DND-41 (cell line): ENCODE measurements at regions not wholly inside any gene's neighbourhood (a gene's known extent, or its start where the extent isn't known, plus 50 kb on each side); places are given as distances from the start of the nearest gene placed in this dataset.

ENCODE experiments used
- ATAC-seq: fragments of 200-7000 bp; cut with Tn5 transposase; 3 replicates; pipeline ENCODE4 v1.9.1; 2021; ENCODE audit warnings: low read depth; ENCODE audit not compliant: insufficient read depth
- DNase-seq: peaks from one replicate; pipeline ENCODE4 v3.0.0-alpha.2; 2020
- H2AFZ ChIP-seq: 2 replicates; pipeline ENCODE4 v1.6.0; 2012; ENCODE audit warnings: low read depth, low read length
- H3K27ac ChIP-seq: 2 replicates; pipeline ENCODE4 v1.5.1; 2012; ENCODE audit warnings: low read length, inconsistent platforms
- H3K27me3 ChIP-seq: fragments of 200-600 bp; sonication (generic); 2 replicates; pipeline ENCODE4 v1.6.0; 2012; ENCODE audit warnings: low read length, mild to moderate bottlenecking, inconsistent platforms; ENCODE audit not compliant: insufficient read depth, poor library complexity
- H3K36me3 ChIP-seq: 2 replicates; pipeline ENCODE4 v1.5.1; 2012; ENCODE audit warnings: low read length, inconsistent platforms; ENCODE audit not compliant: insufficient read depth
- H3K4me1 ChIP-seq: 2 replicates; pipeline ENCODE4 v1.5.1; 2012; ENCODE audit warnings: mild to moderate bottlenecking, low read length; ENCODE audit not compliant: insufficient read depth
- H3K4me2 ChIP-seq: 2 replicates; pipeline ENCODE4 v1.6.0; 2012; ENCODE audit warnings: mild to moderate bottlenecking, moderate library complexity, low read length, inconsistent platforms; ENCODE audit not compliant: insufficient read depth
- H3K4me3 ChIP-seq, 2 experiments: fragments of 200-600 bp in 1 of 2; shearing (Covaris generic) in 1 of 2; 2 replicates each; pipeline ENCODE4 v1.5.1; 2012 to 2016; ENCODE audit warnings: inconsistent platforms in 2 of 2, low read length in 2 of 2, mild to moderate bottlenecking in 2 of 2, low read depth in 1 of 2, moderate library complexity in 1 of 2
- H3K79me2 ChIP-seq: 2 replicates; pipeline ENCODE4 v1.6.0; 2012; ENCODE audit warnings: low read length, inconsistent platforms; ENCODE audit not compliant: insufficient read depth
- H3K9ac ChIP-seq: 2 replicates; pipeline ENCODE4 v1.6.0; 2012; ENCODE audit warnings: low read depth, mild to moderate bottlenecking, inconsistent platforms, low read length, moderate library complexity
- H3K9me3 ChIP-seq: 2 replicates; pipeline ENCODE4 v1.5.1; 2012; ENCODE audit warnings: low read length, moderate library complexity, mild to moderate bottlenecking, inconsistent platforms; ENCODE audit not compliant: insufficient read depth, severe bottlenecking
- H4K20me1 ChIP-seq: 2 replicates; pipeline ENCODE4 v1.6.0; 2012; ENCODE audit warnings: low read length; ENCODE audit not compliant: insufficient read depth
- EZH2 ChIP-seq: IDR thresholded peaks from 3 replicates; pipeline ENCODE4 v1.6.1; 2012; ENCODE audit warnings: borderline replicate concordance, low read depth, mild to moderate bottlenecking, moderate library complexity, low read length, inconsistent platforms; ENCODE audit not compliant: severe bottlenecking
- TF ChIP-seq, protein P1 (sequence below): IDR thresholded peaks from 2 replicates; pipeline ENCODE4 v1.5.1; 2012; ENCODE audit warnings: borderline replicate concordance, low read length, moderate library complexity, mild to moderate bottlenecking; ENCODE audit not compliant: poor library complexity, severe bottlenecking; ENCODE audit errors: extremely low read depth

DNA sequence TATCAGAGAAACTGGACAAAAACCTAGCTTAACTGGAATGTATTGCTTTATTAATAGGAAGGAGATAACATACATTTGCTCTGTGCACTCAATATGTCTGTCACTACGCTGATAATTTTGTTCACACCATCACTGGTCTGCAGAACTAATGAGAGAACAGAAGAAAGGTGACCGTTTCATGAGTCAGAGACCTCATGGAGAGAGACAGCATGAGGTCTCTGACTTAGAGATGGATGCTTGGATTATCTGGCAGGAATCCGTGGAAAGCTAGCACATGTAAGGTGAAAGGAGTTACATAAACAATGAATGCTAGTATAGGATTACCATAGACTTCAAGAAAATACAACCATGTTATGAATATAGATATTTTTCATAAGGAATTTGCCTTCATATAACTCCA lies 947.3 kb downstream of the IPMK start:
- Histone ChIP-seq H3K4me3 (no peak overlapping the region), H3K9ac (no peak overlapping the region), H4K20me1 (no peaks in the 10 kb centered on the region), H3K27ac (no peak overlapping the region), H3K36me3 (no peaks in the 10 kb centered on the region), H3K9me3 (no peaks in the 10 kb centered on the region), H3K27me3 (no peaks in the 10 kb centered on the region), H3K4me1 (no peaks in the 10 kb centered on the region), H3K79me2 (no peaks in the 10 kb centered on the region), H2AFZ (no peak overlapping the region), H3K4me2 (no peak overlapping the region)
- TF ChIP-seq, protein P1, sequence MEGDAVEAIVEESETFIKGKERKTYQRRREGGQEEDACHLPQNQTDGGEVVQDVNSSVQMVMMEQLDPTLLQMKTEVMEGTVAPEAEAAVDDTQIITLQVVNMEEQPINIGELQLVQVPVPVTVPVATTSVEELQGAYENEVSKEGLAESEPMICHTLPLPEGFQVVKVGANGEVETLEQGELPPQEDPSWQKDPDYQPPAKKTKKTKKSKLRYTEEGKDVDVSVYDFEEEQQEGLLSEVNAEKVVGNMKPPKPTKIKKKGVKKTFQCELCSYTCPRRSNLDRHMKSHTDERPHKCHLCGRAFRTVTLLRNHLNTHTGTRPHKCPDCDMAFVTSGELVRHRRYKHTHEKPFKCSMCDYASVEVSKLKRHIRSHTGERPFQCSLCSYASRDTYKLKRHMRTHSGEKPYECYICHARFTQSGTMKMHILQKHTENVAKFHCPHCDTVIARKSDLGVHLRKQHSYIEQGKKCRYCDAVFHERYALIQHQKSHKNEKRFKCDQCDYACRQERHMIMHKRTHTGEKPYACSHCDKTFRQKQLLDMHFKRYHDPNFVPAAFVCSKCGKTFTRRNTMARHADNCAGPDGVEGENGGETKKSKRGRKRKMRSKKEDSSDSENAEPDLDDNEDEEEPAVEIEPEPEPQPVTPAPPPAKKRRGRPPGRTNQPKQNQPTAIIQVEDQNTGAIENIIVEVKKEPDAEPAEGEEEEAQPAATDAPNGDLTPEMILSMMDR = no peak
- TF ChIP-seq EZH2 = no peak
- no peak for ATAC-seq
- no peak for DNase-seq

DNA sequence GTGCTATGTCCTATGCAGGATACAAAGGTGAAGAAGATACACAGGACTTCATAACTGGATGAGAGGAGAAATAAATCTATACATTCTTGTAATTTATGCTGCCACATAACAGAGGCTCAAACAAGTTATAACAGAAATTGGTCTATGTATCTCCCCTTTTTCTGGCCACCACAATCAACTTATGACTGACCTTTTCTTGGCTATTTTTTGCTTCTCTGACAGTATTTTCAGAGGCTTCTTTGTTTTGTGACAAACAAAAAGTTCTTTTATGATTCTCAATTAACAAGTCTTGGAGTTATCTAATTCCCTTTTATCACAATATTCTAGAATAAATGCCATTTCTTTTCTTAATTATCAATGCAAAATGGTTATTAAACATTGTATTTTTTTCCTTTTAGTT lies 953.0 kb upstream of the ZWINT start:
- H3K27ac ChIP-seq = no peak overlapping the region
- no peaks in the 10 kb centered on the region for H3K36me3 ChIP-seq
- ATAC-seq = no peak
- H2AFZ ChIP-seq = no peak overlapping the region
- H3K4me2 ChIP-seq = no peak overlapping the region
- no peak overlapping the region for H3K4me3 ChIP-seq
- H3K9me3 ChIP-seq = no peaks in the 10 kb centered on the region
- no peaks in the 10 kb centered on the region for H3K27me3 ChIP-seq
- TF ChIP-seq, protein P1 = no peak
- TF ChIP-seq EZH2 = no peak
- no peak overlapping the region for H3K9ac ChIP-seq
- no peaks in the 10 kb centered on the region for H3K4me1 ChIP-seq
- no peaks in the 10 kb centered on the region for H4K20me1 ChIP-seq
- no peaks in the 10 kb centered on the region for H3K79me2 ChIP-seq
- no peak for DNase-seq

DNA sequence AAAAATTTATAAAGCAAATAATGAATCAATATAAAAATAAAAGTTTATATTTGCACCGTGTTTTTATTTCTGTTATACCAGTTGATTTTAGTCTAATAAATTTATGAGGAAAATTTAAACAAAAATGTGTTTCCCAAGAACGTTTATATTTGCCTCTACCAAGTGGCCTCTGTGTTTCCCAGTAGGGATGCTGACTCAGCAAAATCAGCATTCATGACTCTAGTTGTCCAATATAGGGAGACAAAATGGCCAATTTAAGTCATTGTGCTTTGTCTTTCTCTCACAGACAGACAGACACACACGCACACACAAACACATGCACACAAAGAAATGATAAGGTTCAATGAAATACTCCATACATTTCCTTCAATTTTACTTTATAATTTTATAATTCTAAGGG lies 942.5 kb upstream of the ZWINT start:
- no peak overlapping the region for H3K9ac ChIP-seq
- TF ChIP-seq EZH2 = no peak
- TF ChIP-seq, protein P1 = no peak
- no peak for ATAC-seq

DNA sequence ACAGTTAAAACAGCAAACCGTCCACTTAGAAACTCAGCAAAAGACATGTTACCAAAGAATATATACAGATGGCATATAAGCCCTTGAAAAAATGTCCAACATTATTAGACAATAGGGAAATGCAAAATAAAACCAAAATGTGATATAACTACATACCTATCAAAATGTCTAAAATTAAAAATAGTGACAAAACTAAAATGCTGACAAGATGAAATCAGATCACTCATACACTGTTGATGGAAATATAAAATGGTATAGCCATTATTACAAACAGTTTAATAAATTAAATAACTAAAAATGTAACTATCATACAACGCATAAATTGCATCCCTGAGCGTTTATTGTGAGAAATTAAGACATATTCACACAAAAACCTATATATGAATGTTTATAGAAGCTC lies 939.7 kb upstream of the ZWINT start:
- Histone ChIP-seq H3K79me2 (no peaks in the 10 kb centered on the region), H3K4me1 (no peaks in the 10 kb centered on the region), H3K4me3 (no peak overlapping the region), H3K4me2 (no peak overlapping the region), H3K9me3 (no peaks in the 10 kb centered on the region), H2AFZ (no peak overlapping the region), H3K36me3 (no peaks in the 10 kb centered on the region), H3K27ac (no peak overlapping the region), H3K9ac (no peak overlapping the region), H3K27me3 (no peaks in the 10 kb centered on the region), H4K20me1 (no peaks in the 10 kb centered on the region)
- TF ChIP-seq, protein P1 = no peak
- no peak for TF ChIP-seq EZH2
- ATAC-seq (no peak), DNase-seq (no peak)

More for the DNA sequence above, 942.5 kb upstream of the ZWINT start:
- H3K4me3 ChIP-seq = no peak overlapping the region
- H3K27ac ChIP-seq = no peak overlapping the region
- H2AFZ ChIP-seq = no peak overlapping the region
- H3K36me3 ChIP-seq = no peaks in the 10 kb centered on the region
- H3K9me3 ChIP-seq = no peaks in the 10 kb centered on the region
- no peak overlapping the region for H3K4me2 ChIP-seq
- no peaks in the 10 kb centered on the region for H3K79me2 ChIP-seq
- no peak for DNase-seq
- no peaks in the 10 kb centered on the region for H3K27me3 ChIP-seq
- no peaks in the 10 kb centered on the region for H3K4me1 ChIP-seq
- no peaks in the 10 kb centered on the region for H4K20me1 ChIP-seq
